SK-N-MC (cell line): ENCODE measurements at regions not wholly inside any gene's neighbourhood (a gene's known extent, or its start where the extent isn't known, plus 50 kb on each side); places are given as distances from the start of the nearest gene placed in this dataset.

ENCODE experiments used
- EZH2 ChIP-seq: fragments of 200-600 bp; sonication (generic); IDR thresholded peaks from one replicate; pipeline ENCODE4 v1.6.1; 2017; ENCODE audit warnings: antibody characterized with exemption
- FOXP2 ChIP-seq: optimal IDR thresholded peaks from 2 replicates; pipeline ENCODE3; 2011; ENCODE audit warnings: mild to moderate bottlenecking, moderate library complexity; ENCODE audit not compliant: insufficient read depth; ENCODE audit errors: extremely low read length, control extremely low read depth
- POLR2AphosphoS5 ChIP-seq: IDR thresholded peaks from 2 replicates; pipeline ENCODE4 v1.6.1; 2012; ENCODE audit warnings: mild to moderate bottlenecking, low read depth, low read length, borderline replicate concordance

GRCh38 chr2:19623488-19623887 is 265.1 kb upstream of the OSR1 start:
- TF ChIP-seq FOXP2 (no peak), EZH2 (no peak), POLR2AphosphoS5 (no peak)
